HT-29 (cell line): ENCODE measurements at regions not wholly inside any gene's neighbourhood (a gene's known extent, or its start where the extent isn't known, plus 50 kb on each side); places are given as distances from the start of the nearest gene placed in this dataset.
"Not testable (repeated sequence)": the region's sequence is repeated elsewhere in the genome, so short reads cannot be mapped to it uniquely, and the experiment has no call there.

Experiments
- DNase-seq: peaks from one replicate; pipeline ENCODE4 v3.0.0-alpha.2; 2015; ENCODE audit warnings: low spot score

- DNase-seq = no peak
Observed at GRCh38 chr1:204780630-204781029, 90.0 kb upstream of the NFASC start.

- no peak for DNase-seq
Observed at GRCh38 chr1:204782118-204782700, 88.5 kb upstream of the NFASC start.

- DNase-seq = not testable (repeated sequence)
Observed at GRCh38 chr1:204785023-204785422, 85.6 kb upstream of the NFASC start.

DNA sequence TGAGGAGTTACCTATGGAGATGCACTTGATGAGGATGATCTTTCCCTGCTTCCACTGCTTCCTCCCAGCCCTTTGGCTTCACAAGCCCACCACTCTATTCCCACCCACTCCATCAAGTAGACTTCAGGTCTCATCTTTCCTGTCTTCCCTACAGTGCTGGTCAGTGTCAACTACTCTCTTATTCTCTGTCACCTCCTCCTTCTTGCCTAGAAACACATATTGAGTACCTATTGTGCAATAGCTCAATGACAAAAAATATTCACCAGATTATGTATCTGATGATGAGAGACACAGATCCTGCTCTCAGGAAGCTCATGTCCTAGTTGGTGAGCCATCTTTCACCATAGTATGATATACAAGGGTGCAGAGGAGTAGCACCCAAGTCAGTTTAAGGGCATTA lies 82.2 kb upstream of the NFASC start:
- DNase-seq = no peak

DNA sequence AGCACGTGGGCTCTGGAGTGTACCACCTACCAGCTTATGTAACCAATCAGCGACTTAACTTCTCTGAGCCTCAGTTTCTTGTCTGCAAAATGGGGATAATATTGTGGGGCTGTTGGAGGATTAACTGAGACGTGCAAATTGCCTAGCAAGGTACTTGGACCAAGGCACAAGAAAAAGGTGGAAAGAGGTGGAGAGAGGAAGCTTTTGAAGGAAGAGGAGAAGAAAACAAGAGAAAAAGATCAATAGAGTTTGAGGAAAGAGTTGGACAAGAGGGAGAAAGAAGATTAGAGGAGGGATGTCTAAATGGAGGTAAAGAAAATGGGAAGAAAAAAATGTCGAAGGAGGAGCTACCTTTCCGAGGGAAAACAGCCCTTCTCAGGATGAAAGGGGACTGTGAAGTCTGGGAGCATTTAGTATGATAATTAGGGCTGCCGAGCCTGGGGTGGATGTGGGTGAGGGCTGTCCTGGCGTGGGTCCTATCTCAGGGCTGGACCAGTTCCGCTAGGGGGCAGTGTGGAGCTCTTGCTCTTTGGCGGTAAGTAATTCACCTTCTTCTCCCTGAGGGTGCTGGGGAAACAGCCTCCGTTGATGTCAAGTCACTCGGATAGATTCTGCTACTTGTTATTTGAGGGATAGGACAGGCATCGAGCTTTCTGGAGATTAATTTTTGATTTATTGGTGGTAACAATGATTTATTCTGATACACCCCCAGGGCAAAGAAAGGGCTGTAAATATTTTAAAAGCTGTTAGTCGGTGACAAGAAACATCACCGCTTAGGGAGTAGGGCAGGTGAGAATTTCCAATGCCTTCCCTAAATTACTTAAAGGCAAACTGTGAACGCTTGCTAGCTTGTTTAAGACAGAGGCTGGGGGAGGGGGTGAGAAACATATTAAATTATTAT lies 79.0 kb upstream of the NFASC start:
- DNase-seq = peak; percentile 73

DNA sequence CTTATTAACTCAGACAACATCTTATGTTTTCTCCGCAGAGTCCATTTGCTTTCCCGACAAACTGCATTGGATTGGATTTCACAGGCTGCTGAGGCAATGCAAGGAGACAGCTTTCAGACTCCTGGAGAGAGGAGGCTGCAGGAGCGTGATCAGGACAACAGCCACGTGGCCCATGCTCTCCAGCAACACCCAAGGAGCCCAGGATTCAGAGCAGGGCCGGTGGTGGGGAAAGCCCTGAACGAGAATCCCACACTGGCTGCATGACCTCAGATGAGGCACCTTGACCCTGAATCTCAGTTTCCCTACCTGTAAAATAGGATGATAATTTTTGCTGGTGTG lies 78.3 kb upstream of the NFASC start:
- DNase-seq = no peak

GRCh38 chr1:204793259-204793914 lies 77.3 kb upstream of the NFASC start:
- DNase-seq = no peak

- not testable (repeated sequence) for DNase-seq
Observed at GRCh38 chr1:204796886-204797285, 73.8 kb upstream of the NFASC start.

- no peak for DNase-seq
Observed at GRCh38 chr1:204797401-204797800, 73.3 kb upstream of the NFASC start.

DNA sequence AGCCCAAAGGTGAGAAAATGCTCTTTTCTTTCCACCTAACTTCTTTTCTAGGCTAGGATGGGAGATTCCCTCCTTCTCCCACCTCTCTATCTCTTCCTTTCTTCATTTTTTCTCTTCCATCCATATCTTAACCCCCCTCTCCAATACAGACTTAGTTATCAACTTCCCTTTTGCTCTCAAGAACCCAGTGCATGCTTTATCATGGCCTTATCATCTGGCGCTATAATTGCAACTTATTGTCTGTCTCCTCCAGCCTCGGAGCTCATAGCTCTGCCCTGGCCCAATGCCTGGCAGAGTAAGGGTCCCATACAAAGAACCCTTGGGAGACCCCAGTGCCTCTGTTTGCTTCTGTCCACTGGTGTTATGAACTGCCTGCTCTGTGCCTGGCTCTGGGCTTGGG lies 71.0 kb upstream of the NFASC start:
- DNase-seq = no peak

DNA sequence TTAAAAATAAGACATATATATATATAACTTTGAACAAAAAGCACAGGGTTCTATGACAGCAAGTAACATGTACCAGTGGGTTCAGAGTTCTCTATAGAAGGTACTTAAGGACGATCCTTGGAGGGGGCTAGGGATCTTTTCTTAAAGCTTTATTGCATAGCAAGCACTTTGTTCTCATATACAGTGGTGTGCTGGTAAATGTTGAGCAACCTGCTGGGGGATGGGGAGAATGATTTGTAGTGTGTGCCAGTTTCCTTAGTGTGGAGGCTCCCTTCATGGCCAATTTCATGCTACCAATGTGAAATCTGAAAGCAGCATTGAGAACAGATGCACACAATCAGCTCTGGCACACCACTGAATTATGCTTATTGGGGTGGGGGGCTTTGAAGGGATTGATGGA lies 69.5 kb upstream of the NFASC start:
- no peak for DNase-seq

DNA sequence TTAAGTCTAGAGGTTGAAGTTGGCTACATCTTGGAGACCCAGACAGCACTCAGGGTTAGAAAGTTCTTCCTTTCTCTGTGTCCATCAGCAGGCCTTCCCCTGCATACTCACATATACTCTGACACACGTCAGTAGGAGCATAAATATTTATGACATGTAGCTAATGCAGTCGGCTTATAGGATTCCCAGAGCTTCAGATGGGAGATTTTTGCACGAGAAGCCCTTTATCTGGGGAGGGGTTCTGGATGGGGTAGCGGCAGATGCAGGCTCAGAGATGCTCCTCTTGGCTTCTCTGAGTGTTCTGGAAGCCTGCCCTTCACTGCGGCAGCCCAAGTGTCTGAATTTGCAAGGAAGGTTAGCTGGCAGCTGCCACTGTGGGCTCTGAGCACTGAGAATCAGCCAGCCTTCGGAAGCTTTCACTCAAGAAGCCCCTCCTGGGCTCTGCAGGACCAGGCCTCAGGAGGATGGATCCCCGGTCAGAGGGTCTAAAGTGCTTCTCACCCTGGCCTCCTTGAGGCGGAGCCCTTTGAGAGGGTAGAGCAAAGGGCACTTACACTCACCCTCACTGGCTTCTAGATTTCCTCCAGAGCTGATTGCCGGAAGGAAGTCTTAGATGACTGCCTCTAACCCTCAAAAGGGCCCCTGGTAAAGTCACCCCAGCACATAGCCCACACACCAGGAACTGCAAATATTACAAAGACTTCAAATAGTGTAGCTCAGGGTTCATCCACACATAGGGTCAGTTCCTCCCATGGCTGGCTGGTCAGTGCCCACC lies 68.1 kb upstream of the NFASC start:
- DNase-seq = no peak

- no peak for DNase-seq
Observed at GRCh38 chr1:204803607-204804006, 67.1 kb upstream of the NFASC start.

DNA sequence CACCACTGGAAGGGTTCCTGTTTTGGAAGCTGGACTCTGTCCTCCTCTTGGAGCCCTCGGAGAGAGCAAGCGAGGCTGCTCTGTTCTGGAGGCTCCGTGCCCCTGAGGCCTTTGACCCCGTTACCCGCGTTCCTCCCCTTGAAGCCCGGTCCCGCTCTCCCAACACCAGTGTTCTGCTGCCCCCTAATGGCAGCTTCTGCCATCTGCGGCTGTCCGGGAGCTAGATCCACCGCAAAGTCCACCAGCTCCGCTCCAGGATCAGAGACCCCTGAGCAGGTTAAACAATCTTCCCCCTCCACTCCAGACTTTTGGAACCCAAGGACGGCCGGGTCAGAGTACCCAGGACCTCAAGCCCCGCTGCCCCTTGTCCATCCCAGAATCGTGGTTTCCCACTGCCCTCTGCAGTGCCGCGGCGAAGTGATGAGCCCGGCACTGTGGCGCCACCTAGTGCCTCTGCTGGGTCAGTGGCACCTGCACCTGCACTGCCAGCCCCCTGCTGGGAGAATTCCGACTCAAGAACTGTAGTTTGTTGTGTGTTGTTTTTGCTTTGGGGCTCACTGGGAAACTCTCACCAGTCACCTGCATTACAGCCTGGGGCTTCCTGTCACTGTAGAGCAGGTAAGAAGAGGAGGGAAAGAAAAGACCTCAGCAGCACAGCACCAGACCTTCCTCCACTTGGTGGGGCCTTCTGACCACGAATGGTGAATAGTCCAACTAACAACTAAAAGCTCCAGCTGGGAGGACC lies 63.5 kb upstream of the NFASC start:
- peak; percentile 94 for DNase-seq

DNA sequence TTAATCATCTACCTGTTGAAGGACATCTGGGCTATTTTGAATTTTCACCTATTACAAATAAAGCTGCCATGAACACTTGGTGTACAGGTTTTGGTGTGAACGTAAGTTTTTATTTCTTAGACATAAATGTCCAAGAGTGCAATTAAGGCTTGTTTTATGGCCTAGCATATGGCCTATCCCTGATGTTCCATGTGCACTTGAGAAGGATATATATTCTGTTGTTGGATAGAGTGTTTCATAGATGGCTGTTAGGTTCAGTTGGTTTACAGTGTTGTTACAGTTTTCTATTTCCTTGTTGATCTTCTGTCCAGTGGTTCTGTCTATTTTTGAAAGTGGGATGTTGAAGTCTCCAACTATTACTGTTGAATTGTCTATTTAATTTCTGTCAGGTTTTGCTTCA lies 61.2 kb upstream of the NFASC start:
- no peak for DNase-seq

DNA sequence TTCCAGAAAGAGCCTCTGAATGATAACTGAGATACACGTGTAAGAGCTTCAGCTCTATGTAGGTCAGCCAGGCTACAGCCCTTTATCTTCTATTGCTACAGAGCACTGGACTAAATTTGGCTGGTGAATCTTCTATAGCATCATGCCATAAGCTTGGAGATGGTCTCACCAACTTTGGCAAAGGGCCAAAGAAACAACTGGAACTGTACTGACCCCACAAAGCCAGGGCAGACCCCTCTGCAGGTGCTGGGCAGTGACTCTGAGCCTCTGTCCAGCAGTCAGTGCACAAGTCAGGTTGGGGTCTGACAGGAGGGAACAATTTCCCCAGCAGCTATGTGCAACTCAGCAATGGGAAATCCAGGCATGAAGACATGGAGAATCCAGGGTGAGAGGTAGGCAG lies 57.8 kb upstream of the NFASC start:
- no peak for DNase-seq

- no peak for DNase-seq
Observed at GRCh38 chr1:204813522-204813921, 57.1 kb upstream of the NFASC start.

- no peak for DNase-seq
Observed at GRCh38 chr1:204814166-204814884, 56.3 kb upstream of the NFASC start.

DNA sequence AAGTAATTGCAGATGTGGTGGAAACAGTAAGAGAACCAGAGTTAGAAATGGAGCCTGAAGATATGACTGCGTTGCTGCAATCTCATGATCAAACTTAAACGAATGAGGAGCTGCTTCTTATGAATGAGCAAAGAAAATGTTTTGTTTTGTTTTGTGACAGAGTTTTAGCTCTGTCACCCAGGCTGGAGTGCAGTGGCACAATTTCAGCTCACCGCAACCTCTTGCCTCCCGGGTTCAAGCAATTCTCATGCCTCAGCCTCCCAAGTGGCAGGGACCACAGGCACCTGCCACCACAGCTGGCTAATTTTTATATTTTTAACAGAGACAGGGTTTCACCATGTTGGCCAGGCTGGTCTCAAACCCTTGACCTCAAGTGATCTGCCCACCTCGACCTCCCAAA lies 53.3 kb upstream of the NFASC start:
- DNase-seq = no peak

DNA sequence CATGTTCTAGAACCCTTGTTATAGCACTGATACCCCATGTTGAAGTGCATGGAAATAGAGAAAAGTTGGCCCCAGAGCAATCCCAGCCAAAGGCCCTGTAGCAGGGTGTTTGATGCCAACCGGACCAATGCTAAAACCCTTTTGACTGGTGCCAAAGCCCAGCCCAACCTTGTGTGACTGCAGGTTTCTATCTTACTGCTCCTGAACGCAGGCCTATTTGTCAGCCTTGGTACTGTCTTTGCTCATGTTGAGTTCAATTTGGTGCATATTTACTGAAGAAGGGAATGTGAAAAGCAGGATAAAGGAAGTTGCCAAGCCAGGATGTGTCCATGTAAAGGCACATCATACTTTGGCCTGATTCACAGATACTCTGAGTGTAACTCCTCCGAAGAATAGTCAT lies 51.7 kb upstream of the NFASC start:
- DNase-seq = no peak

GRCh38 chr1:204819495-204819894 lies 51.2 kb upstream of the NFASC start:
- DNase-seq = no peak
